Natural killer cell (primary cell): ENCODE measurements at regions not wholly inside any gene's neighbourhood (a gene's known extent, or its start where the extent isn't known, plus 50 kb on each side); places are given as distances from the start of the nearest gene placed in this dataset.

Experiments used
- ATAC-seq, 3 donors: fragments of 150-1000 bp in 2 of 3; fragments of 200-7000 bp in 1 of 3; cut with Tn5 transposase; 1 replicate in 1 of 3; 2 replicates in 2 of 3; pipeline ENCODE4 v1.10.0; 2021; ENCODE audit warnings: mild to moderate bottlenecking in 2 of 3, moderate library complexity in 2 of 3
- DNase-seq, 2 donors: peaks; one replicate each; pipeline versions ENCODE4 v3.0.0 to v3.0.0-alpha.2; 2013 to 2021; ENCODE audit warnings: mixed read lengths in 1 of 2
- H3K27ac ChIP-seq: one replicate; pipeline ENCODE4 v1.5.1; 2013; ENCODE audit warnings: mild to moderate bottlenecking, low read length
- H3K27me3 ChIP-seq: one replicate; pipeline ENCODE4 v1.6.1; 2013; ENCODE audit warnings: low read length; ENCODE audit not compliant: control insufficient read depth, insufficient read depth
- H3K36me3 ChIP-seq: one replicate; pipeline ENCODE4 v1.6.1; 2013; ENCODE audit warnings: low read length; ENCODE audit not compliant: control insufficient read depth, insufficient read depth
- H3K4me1 ChIP-seq: one replicate; pipeline ENCODE4 v1.6.1; 2013; ENCODE audit warnings: low read length; ENCODE audit not compliant: control insufficient read depth, insufficient read depth
- H3K4me3 ChIP-seq: one replicate; pipeline ENCODE4 v1.5.1; 2013; ENCODE audit warnings: low read length
- H3K9me3 ChIP-seq: one replicate; pipeline ENCODE4 v1.6.1; 2013; ENCODE audit warnings: low read length; ENCODE audit not compliant: control insufficient read depth, insufficient read depth
- H3K27ac Mint-ChIP-seq, 2 donors: one replicate each; pipeline ENCODE4 v1.8.0; 2022; ENCODE audit warnings: mild to moderate bottlenecking in 2 of 2, mixed read lengths in 2 of 2, moderate library complexity in 1 of 2
- H3K27me3 Mint-ChIP-seq, 2 donors: one replicate each; pipeline ENCODE4 v1.8.0; 2022; ENCODE audit warnings: low read depth in 2 of 2, mixed read lengths in 2 of 2
- H3K36me3 Mint-ChIP-seq: one replicate; pipeline ENCODE4 v1.8.0; 2022; ENCODE audit warnings: mixed read lengths
- H3K4me1 Mint-ChIP-seq, 2 donors: one replicate each; pipeline ENCODE4 v1.8.0; 2022; ENCODE audit warnings: mixed read lengths in 2 of 2
- H3K4me3 Mint-ChIP-seq: one replicate; pipeline ENCODE4 v1.8.0; 2022; ENCODE audit warnings: mild to moderate bottlenecking, moderate library complexity, mixed read lengths
- H3K9me3 Mint-ChIP-seq, 2 donors: one replicate each; pipeline ENCODE4 v1.8.0; 2022; ENCODE audit warnings: mixed read lengths in 2 of 2
- CTCF ChIP-seq: fragments of 200-600 bp; IDR thresholded peaks from one replicate; pipeline ENCODE4 v1.8.0; 2022; ENCODE audit warnings: antibody characterized with exemption
- WGBS: methylation state at CpG from one replicate; pipeline ENCODE4 v1.1.7; 2013; ENCODE audit warnings: missing lambda C conversion rate; ENCODE audit not compliant: insufficient coverage; 5-methylcytosine and 5-hydroxymethylcytosine counted together
- intact Hi-C: fragments of 100-400 bp; cut with micrococcal nuclease; formaldehyde crosslinking; loops from one replicate; pipeline ENCODE4 v1.14.2; 2022

DNA sequence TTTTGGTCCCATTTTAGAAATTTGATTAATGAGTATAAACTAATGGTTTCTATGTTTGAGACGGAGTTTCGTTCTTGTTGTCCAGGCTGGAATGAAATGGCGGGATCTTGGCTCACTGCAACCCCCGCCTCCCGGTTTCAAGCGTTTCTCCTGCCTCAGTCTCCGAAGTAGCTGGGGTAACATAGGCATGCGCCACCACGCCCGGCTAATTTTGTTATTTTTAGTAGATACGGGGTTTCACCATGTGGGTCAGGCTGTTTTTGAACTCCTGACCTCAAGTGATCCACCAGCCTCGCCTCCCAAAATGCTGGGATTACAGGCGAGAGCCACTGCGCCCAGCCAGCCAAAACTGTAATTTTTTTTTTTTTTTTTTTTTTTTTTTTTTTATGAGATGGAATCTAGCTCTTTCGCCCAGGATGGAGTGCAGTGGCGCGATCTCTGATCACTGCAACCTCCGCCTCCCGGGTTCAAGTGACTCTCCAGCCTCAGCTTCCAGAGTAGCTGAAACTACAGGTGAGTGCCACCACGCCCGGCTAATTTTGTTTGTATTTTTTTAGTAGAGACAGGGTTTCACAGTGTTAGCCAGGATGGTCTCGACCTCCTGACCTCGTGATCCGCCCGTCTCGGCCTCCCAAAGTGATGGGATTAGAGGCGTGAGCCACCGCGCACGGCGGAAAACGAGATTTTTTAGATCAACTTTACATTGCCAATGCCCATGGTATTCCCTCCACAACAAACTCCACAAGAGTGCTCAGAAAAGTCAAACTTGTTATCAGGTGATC is 127.8 kb downstream of the HFE start:
- DNase-seq: no peak

GRCh38 chr6:26215585-26216358 is 128.5 kb downstream of the HFE start:
- Mint-ChIP-seq H3K27me3 (no peaks in the 10 kb centered on the region), H3K27ac (no peak overlapping the region), H3K9me3 (no peaks in the 10 kb centered on the region), H3K4me3 (no peak overlapping the region), H3K4me1 (no peaks in the 10 kb centered on the region), H3K36me3 (no peaks in the 10 kb centered on the region)
- no peaks in the 10 kb centered on the region for H3K27me3 ChIP-seq
- H3K9me3 ChIP-seq: no peaks in the 10 kb centered on the region
- H3K4me1 ChIP-seq: peaks cover 27% of the 10 kb centered on the region
- TF ChIP-seq CTCF: no peak
- no peaks in the 10 kb centered on the region for H3K36me3 ChIP-seq
- ATAC-seq (no peak), DNase-seq (peak in 1 of 2 donors; percentile 62)
- WGBS: under 1% methylated on average over 31 of the region's 31 CpGs
- intact Hi-C loops: loop anchor here (1.0 to 2.0 kb wide), 8 partner anchors 10 to 91 kb away; a partner anchor contains a TSS
- H3K4me3 ChIP-seq: peak overlapping the region; percentile 63
- H3K27ac ChIP-seq: peak overlapping the region; percentile 91

More for the DNA sequence above, 127.8 kb downstream of the HFE start:
- Mint-ChIP-seq H3K36me3 (no peaks in the 10 kb centered on the region), H3K27me3 (no peaks in the 10 kb centered on the region), H3K4me1 (no peaks in the 10 kb centered on the region), H3K4me3 (peak overlapping the region; percentile 25), H3K27ac (no peak overlapping the region), H3K9me3 (no peaks in the 10 kb centered on the region)
- Histone ChIP-seq H3K27me3 (no peaks in the 10 kb centered on the region), H3K36me3 (no peaks in the 10 kb centered on the region), H3K4me1 (peaks cover 27% of the 10 kb centered on the region), H3K9me3 (no peaks in the 10 kb centered on the region), H3K27ac (peak overlapping the region; percentile 91), H3K4me3 (peak overlapping the region; percentile 63)
- no peak for TF ChIP-seq CTCF
- no peak for ATAC-seq
- intact Hi-C loops: no loop called here
- 47% methylated on average over 30 of the region's 32 CpGs for WGBS

- Mint-ChIP-seq H3K4me3 (no peak overlapping the region), H3K9me3 (no peaks in the 10 kb centered on the region), H3K27ac (no peak overlapping the region), H3K27me3 (no peaks in the 10 kb centered on the region), H3K4me1 (no peaks in the 10 kb centered on the region), H3K36me3 (no peaks in the 10 kb centered on the region)
- Histone ChIP-seq H3K9me3 (no peaks in the 10 kb centered on the region), H3K27ac (peak overlapping the region; percentile 91), H3K27me3 (no peaks in the 10 kb centered on the region), H3K36me3 (no peaks in the 10 kb centered on the region), H3K4me1 (peaks cover 27% of the 10 kb centered on the region), H3K4me3 (peak overlapping the region; percentile 63)
- DNase-seq (peak; percentile 68 to 94), ATAC-seq (peak; percentile 77 to 92 (median 79))
- TF ChIP-seq CTCF: no peak
- intact Hi-C loops: loop anchor here (1.0 to 2.0 kb wide), 8 partner anchors 11 to 92 kb away; a partner anchor contains a TSS
- WGBS: under 1% methylated on average over 21 of the region's 22 CpGs
These were observed 129.2 kb downstream of the HFE start for GRCh38 chr6:26216359-26216885.
